ENCODE measurements at regions not wholly inside any gene's neighbourhood (a gene's known extent, or its start where the extent isn't known, plus 50 kb on each side); places are given as distances from the start of the nearest gene placed in this dataset.

DNA sequence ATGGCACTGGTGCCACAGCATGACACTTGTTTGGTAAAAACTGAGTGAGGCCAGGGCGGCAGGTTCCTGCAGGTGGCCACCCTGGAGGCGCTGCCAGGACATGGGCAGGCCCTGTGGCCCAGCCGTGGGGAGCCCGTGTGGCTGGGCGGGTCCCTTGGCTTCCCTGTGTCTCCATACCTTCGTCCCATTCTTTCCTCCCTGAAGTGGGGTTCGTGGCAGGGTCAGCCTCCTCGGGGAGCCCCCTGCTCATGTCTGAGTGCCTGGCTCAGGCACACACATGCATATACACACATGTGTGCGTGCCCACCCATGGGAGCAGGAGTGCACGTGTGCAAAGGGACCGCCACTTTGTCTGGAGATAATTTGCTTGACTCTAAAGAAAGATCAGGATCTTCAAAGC lies 86.5 kb upstream of the HDAC4 start:
- no peaks in the 10 kb centered on the region for H3K9me1 ChIP-seq (ENCODE audit: control insufficient read depth, insufficient read depth, low read length)
- TF ChIP-seq RBM14 (IDR thresholded peaks at IDR 0.05; ENCODE audit: borderline replicate concordance, insufficient read depth, low read depth, low read length): no peak
- TF ChIP-seq, protein P1, sequence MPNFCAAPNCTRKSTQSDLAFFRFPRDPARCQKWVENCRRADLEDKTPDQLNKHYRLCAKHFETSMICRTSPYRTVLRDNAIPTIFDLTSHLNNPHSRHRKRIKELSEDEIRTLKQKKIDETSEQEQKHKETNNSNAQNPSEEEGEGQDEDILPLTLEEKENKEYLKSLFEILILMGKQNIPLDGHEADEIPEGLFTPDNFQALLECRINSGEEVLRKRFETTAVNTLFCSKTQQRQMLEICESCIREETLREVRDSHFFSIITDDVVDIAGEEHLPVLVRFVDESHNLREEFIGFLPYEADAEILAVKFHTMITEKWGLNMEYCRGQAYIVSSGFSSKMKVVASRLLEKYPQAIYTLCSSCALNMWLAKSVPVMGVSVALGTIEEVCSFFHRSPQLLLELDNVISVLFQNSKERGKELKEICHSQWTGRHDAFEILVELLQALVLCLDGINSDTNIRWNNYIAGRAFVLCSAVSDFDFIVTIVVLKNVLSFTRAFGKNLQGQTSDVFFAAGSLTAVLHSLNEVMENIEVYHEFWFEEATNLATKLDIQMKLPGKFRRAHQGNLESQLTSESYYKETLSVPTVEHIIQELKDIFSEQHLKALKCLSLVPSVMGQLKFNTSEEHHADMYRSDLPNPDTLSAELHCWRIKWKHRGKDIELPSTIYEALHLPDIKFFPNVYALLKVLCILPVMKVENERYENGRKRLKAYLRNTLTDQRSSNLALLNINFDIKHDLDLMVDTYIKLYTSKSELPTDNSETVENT (CRISPR knock-in tag; IDR thresholded peaks at IDR 0.05): no peak
- intact Hi-C loops (cut with micrococcal nuclease): no loop called here
- H3K4me3 ChIP-seq: no peak overlapping the region
- in situ Hi-C loops (cut with MboI): no loop called here
- no peaks in the 10 kb centered on the region for H3K79me2 ChIP-seq (ENCODE audit: control insufficient read depth, insufficient read depth, low read length)
- no peak overlapping the region for H2AFZ ChIP-seq (ENCODE audit: low read depth, low read length)
- no peaks in the 10 kb centered on the region for H4K20me1 ChIP-seq (replicated peaks; ENCODE audit: control insufficient read depth, insufficient read depth, low read length)
- H3K36me3 ChIP-seq (ENCODE audit: control insufficient read depth, insufficient read depth, low read length): no peaks in the 10 kb centered on the region
- no peaks in the 10 kb centered on the region for H3K4me1 ChIP-seq (replicated peaks in 1 of 2; ENCODE audit: control insufficient read depth in 2 of 2, insufficient read depth in 2 of 2, low read length in 2 of 2)
- H3K4me2 ChIP-seq (ENCODE audit: insufficient read depth, low read length): no peak overlapping the region
- no peak for DNase-seq (ENCODE audit: extremely low read depth in 1 of 4, low spot score in 3 of 4)
- BruUV-seq (replicated peaks): no TSS peak
- H3K27ac ChIP-seq (ENCODE audit: extremely low read depth, low read depth, low read length): no peak overlapping the region
- ChIA-PET CTCF (ENCODE audit: low intra/inter-chr PET ratio) (no interaction called here), POLR2A (no interaction called here)
- no peak for ATAC-seq
- H3K27me3 ChIP-seq (ENCODE audit: control insufficient read depth in 2 of 2, insufficient read depth in 2 of 2, low read length in 2 of 2): peaks cover 7 to 56% of the 10 kb centered on the region in 2 experiments; a peak in 4 of 5 replicates
- WGBS (ENCODE audit: insufficient coverage, low coverage, missing lambda C conversion rate): 0% methylated on average over 10 of the region's 11 CpGs
- H3K9ac ChIP-seq (ENCODE audit: insufficient read depth in 1 of 2, low read depth in 2 of 2, low read length in 2 of 2): no peak overlapping the region
- no peak for FAIRE-seq
- H3K9me3 ChIP-seq (replicated peaks; ENCODE audit: control insufficient read depth, insufficient read depth, low read depth, low read length): no peaks in the 10 kb centered on the region

DNA sequence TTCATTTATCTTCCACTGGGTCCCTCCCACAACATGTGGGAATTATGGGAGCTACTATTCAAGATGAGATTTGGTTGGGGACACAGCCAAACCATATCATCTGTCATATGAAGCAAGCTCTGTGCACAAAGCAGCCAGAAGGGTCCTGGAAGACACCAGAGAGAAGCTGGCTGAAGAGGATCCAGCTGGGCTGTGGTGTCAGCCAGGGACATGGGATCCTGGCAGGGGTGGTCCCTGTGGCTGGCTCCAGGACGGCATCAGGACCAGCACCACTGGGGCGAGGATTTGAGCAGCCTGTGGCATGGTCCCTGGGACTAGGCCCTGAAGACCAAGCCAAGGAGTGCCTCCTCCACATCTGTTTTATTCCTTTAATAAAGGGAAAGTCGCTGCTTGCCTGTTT lies 84.8 kb upstream of the HDAC4 start:
- Histone ChIP-seq H3K4me3 (no peak overlapping the region), H3K9ac (ENCODE audit: insufficient read depth in 1 of 2, low read depth in 2 of 2, low read length in 2 of 2) (no peak overlapping the region), H2AFZ (ENCODE audit: low read depth, low read length) (no peak overlapping the region), H3K4me1 (replicated peaks in 1 of 2; ENCODE audit: control insufficient read depth in 2 of 2, insufficient read depth in 2 of 2, low read length in 2 of 2) (no peaks in the 10 kb centered on the region), H3K9me3 (replicated peaks; ENCODE audit: control insufficient read depth, insufficient read depth, low read depth, low read length) (no peaks in the 10 kb centered on the region), H3K27ac (ENCODE audit: extremely low read depth, low read depth, low read length) (no peak overlapping the region), H3K36me3 (ENCODE audit: control insufficient read depth, insufficient read depth, low read length) (no peaks in the 10 kb centered on the region), H3K4me2 (ENCODE audit: insufficient read depth, low read length) (no peak overlapping the region), H4K20me1 (replicated peaks; ENCODE audit: control insufficient read depth, insufficient read depth, low read length) (no peaks in the 10 kb centered on the region), H3K27me3 (ENCODE audit: control insufficient read depth in 2 of 2, insufficient read depth in 2 of 2, low read length in 2 of 2) (peaks cover 7 to 61% of the 10 kb centered on the region in 2 experiments; a peak in 4 of 5 replicates), H3K9me1 (ENCODE audit: control insufficient read depth, insufficient read depth, low read length) (no peaks in the 10 kb centered on the region), H3K79me2 (ENCODE audit: control insufficient read depth, insufficient read depth, low read length) (no peaks in the 10 kb centered on the region)
- FAIRE-seq (no peak), ATAC-seq (no peak), DNase-seq (ENCODE audit: extremely low read depth in 1 of 4, low spot score in 3 of 4) (no peak)
- CTCF ChIA-PET (ENCODE audit: low intra/inter-chr PET ratio): no interaction called here
- WGBS (ENCODE audit: insufficient coverage, low coverage, missing lambda C conversion rate): 0% methylated on average over 3 of the region's 3 CpGs
- in situ Hi-C loops (cut with MboI) (no loop called here), intact Hi-C loops (cut with micrococcal nuclease) (no loop called here)
- BruUV-seq (replicated peaks): no TSS peak
- TF ChIP-seq, protein P2, sequence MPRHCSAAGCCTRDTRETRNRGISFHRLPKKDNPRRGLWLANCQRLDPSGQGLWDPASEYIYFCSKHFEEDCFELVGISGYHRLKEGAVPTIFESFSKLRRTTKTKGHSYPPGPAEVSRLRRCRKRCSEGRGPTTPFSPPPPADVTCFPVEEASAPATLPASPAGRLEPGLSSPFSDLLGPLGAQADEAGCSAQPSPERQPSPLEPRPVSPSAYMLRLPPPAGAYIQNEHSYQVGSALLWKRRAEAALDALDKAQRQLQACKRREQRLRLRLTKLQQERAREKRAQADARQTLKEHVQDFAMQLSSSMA (CRISPR knock-in tag; IDR thresholded peaks at IDR 0.05): no peak
- POLR2A ChIA-PET: interaction anchor here (1.1 kb wide), 1 partner anchor 8 kb away, joined by 3 read pairs; no protein-coding TSS in a partner anchor
